ENCODE measurements at regions not wholly inside any gene's neighbourhood (a gene's known extent, or its start where the extent isn't known, plus 50 kb on each side); places are given as distances from the start of the nearest gene placed in this dataset.

GRCh38 chr2:220318037-220318436, 690.6 kb downstream of the SLC4A3 start:
- Histone ChIP-seq H3K4me1 (no peaks in the 10 kb centered on the region), H3K9me3 (no peaks in the 10 kb centered on the region), H3K36me3 (no peaks in the 10 kb centered on the region), H3K27ac (no peak overlapping the region), H3K4me3 (no peak overlapping the region), H3K27me3 (no peaks in the 10 kb centered on the region)
- no peak for TF ChIP-seq CTCF (IDR thresholded peaks at IDR 0.05)
- TF ChIP-seq POLR2AphosphoS5 (IDR thresholded peaks at IDR 0.05): no peak
- TF ChIP-seq POLR2A (IDR thresholded peaks at IDR 0.05): no peak
- no peak for DNase-seq (ENCODE audit: low spot score in 2 of 2)
- intact Hi-C loops (cut with DNase I; ENCODE audit: low total_unique reads): no loop called here

- no peak for DNase-seq (ENCODE audit: low spot score in 2 of 2)
- Histone ChIP-seq H3K27ac (no peak overlapping the region), H3K4me1 (no peaks in the 10 kb centered on the region), H3K4me3 (no peak overlapping the region), H3K9me3 (no peaks in the 10 kb centered on the region), H3K27me3 (no peaks in the 10 kb centered on the region), H3K36me3 (no peaks in the 10 kb centered on the region)
- intact Hi-C loops (cut with DNase I; ENCODE audit: low total_unique reads): no loop called here
- no peak for TF ChIP-seq POLR2AphosphoS5 (IDR thresholded peaks at IDR 0.05)
- TF ChIP-seq CTCF (IDR thresholded peaks at IDR 0.05): no peak
- no peak for TF ChIP-seq POLR2A (IDR thresholded peaks at IDR 0.05)
Measured at GRCh38 chr2:220318508-220318907, 691.1 kb downstream of the SLC4A3 start.

- H3K4me1 ChIP-seq: no peaks in the 10 kb centered on the region
- intact Hi-C loops (cut with DNase I; ENCODE audit: low total_unique reads): no loop called here
- no peak for DNase-seq (ENCODE audit: low spot score in 2 of 2)
- H3K4me3 ChIP-seq: no peak overlapping the region
- H3K27me3 ChIP-seq: no peaks in the 10 kb centered on the region
- no peak for TF ChIP-seq CTCF (IDR thresholded peaks at IDR 0.05)
- TF ChIP-seq POLR2A (IDR thresholded peaks at IDR 0.05): no peak
- TF ChIP-seq POLR2AphosphoS5 (IDR thresholded peaks at IDR 0.05): no peak
- no peaks in the 10 kb centered on the region for H3K36me3 ChIP-seq
- no peak overlapping the region for H3K27ac ChIP-seq
- H3K9me3 ChIP-seq: no peaks in the 10 kb centered on the region
Measured at GRCh38 chr2:220320326-220320725, 692.9 kb downstream of the SLC4A3 start.

GRCh38 chr2:220332886-220333285, 705.5 kb downstream of the SLC4A3 start:
- peaks cover 0 to 5% of the 10 kb centered on the region in 2 donors for H3K9me3 ChIP-seq
- no peaks in the 10 kb centered on the region for H3K36me3 ChIP-seq
- intact Hi-C loops (cut with DNase I; ENCODE audit: low total_unique reads): loop anchor here (10.0 kb wide), 1 partner anchor 1218 kb away; no protein-coding TSS in a partner anchor
- TF ChIP-seq POLR2AphosphoS5 (IDR thresholded peaks at IDR 0.05): no peak
- TF ChIP-seq POLR2A (IDR thresholded peaks at IDR 0.05): no peak
- no peak for TF ChIP-seq CTCF (IDR thresholded peaks at IDR 0.05)
- no peak for DNase-seq (ENCODE audit: low spot score in 2 of 2)
- H3K27ac ChIP-seq: no peak overlapping the region
- H3K4me3 ChIP-seq: no peak overlapping the region
- H3K27me3 ChIP-seq: no peaks in the 10 kb centered on the region
- H3K4me1 ChIP-seq: no peaks in the 10 kb centered on the region

- DNase-seq (ENCODE audit: low spot score in 2 of 2): peak in 1 of 2 donors; percentile 69
Measured at GRCh38 chr2:220334210-220334609, 706.8 kb downstream of the SLC4A3 start.

More at GRCh38 chr2:220334210-220334609, 706.8 kb downstream of the SLC4A3 start:
- TF ChIP-seq POLR2AphosphoS5 (IDR thresholded peaks at IDR 0.05) (no peak), CTCF (IDR thresholded peaks at IDR 0.05) (no peak), POLR2A (IDR thresholded peaks at IDR 0.05) (no peak)
- Histone ChIP-seq H3K4me3 (no peak overlapping the region), H3K27me3 (no peaks in the 10 kb centered on the region), H3K27ac (no peak overlapping the region), H3K36me3 (no peaks in the 10 kb centered on the region), H3K9me3 (peaks cover 0 to 4% of the 10 kb centered on the region in 2 donors), H3K4me1 (no peaks in the 10 kb centered on the region)
- intact Hi-C loops (cut with DNase I; ENCODE audit: low total_unique reads): loop anchor here (10.0 kb wide), 1 partner anchor 1219 kb away; no protein-coding TSS in a partner anchor

Measured in breast epithelium (tissue), 4 donors.